Naive thymus-derived CD8-positive, alpha-beta T cell (primary cell): ENCODE measurements at regions not wholly inside any gene's neighbourhood (a gene's known extent, or its start where the extent isn't known, plus 50 kb on each side); places are given as distances from the start of the nearest gene placed in this dataset.
"Not testable (repeated sequence)": the region's sequence is repeated elsewhere in the genome, so short reads cannot be mapped to it uniquely, and the experiment has no call there.

ENCODE experiments used
- ATAC-seq, 2 donors: fragments of 150-1000 bp; cut with Tn5 transposase in 1 of 2; sonication (Bioruptor Pico), chemical (Tn5 transposase) in 1 of 2; 1 replicate in 1 of 2; 2 replicates in 1 of 2; pipeline ENCODE4 v1.10.0; 2021; ENCODE audit warnings: mild to moderate bottlenecking in 2 of 2, moderate library complexity in 2 of 2
- POLR2A ChIA-PET: fragments of 350-600 bp; sonication (Branson Sonifier 250); formaldehyde crosslinking; loops from one replicate; lab custom pipeline; 2021; ENCODE audit warnings: antibody characterized with exemption; lab: Charles Lee
- DNase-seq, 10 donors: peaks; one replicate each; pipeline versions ENCODE4 v3.0.0 to v3.0.0-alpha.2; 2020 to 2022
- H3K27ac Mint-ChIP-seq, 10 donors: one replicate each; pipeline ENCODE4 v1.8.0; 2020 to 2022; ENCODE audit warnings: mild to moderate bottlenecking in 10 of 10, mixed read lengths in 10 of 10, moderate library complexity in 4 of 10, inconsistent platforms in 1 of 10
- H3K27me3 Mint-ChIP-seq, 5 donors: one replicate each; pipeline ENCODE4 v1.8.0; 2021 to 2022; ENCODE audit warnings: mixed read lengths in 5 of 5
- H3K36me3 Mint-ChIP-seq, 3 donors: one replicate each; pipeline ENCODE4 v1.8.0; 2020 to 2022; ENCODE audit warnings: mixed read lengths in 3 of 3, mild to moderate bottlenecking in 2 of 3, inconsistent platforms in 1 of 3
- H3K4me1 Mint-ChIP-seq, 4 donors: one replicate each; pipeline ENCODE4 v1.8.0; 2021 to 2022; ENCODE audit warnings: mixed read lengths in 4 of 4
- H3K4me3 Mint-ChIP-seq, 10 donors: one replicate each; pipeline ENCODE4 v1.8.0; 2020 to 2022; ENCODE audit warnings: mild to moderate bottlenecking in 10 of 10, mixed read lengths in 10 of 10, moderate library complexity in 6 of 10, inconsistent platforms in 1 of 10
- H3K9me3 Mint-ChIP-seq, 9 donors: one replicate each; pipeline ENCODE4 v1.8.0; 2020 to 2022; ENCODE audit warnings: mixed read lengths in 9 of 9, mild to moderate bottlenecking in 3 of 9, inconsistent platforms in 1 of 9, moderate library complexity in 1 of 9

- H3K4me3 Mint-ChIP-seq, result no peak overlapping the region
- H3K27me3 Mint-ChIP-seq, result peaks cover 0 to 2% (median 0%) of the 10 kb centered on the region in 5 donors
- H3K4me1 Mint-ChIP-seq, result no peaks in the 10 kb centered on the region
- ATAC-seq (no peak), DNase-seq (no peak)
- peaks cover 13 to 39% (median 25%) of the 10 kb centered on the region in 9 donors for H3K9me3 Mint-ChIP-seq
- no peak overlapping the region for H3K27ac Mint-ChIP-seq
- POLR2A ChIA-PET, result no interaction called here
- H3K36me3 Mint-ChIP-seq, result peaks cover 0 to 4% (median 2%) of the 10 kb centered on the region in 3 donors
Observed at GRCh38 chr1:164165466-164165865, 393.5 kb upstream of the PBX1 start.

DNA sequence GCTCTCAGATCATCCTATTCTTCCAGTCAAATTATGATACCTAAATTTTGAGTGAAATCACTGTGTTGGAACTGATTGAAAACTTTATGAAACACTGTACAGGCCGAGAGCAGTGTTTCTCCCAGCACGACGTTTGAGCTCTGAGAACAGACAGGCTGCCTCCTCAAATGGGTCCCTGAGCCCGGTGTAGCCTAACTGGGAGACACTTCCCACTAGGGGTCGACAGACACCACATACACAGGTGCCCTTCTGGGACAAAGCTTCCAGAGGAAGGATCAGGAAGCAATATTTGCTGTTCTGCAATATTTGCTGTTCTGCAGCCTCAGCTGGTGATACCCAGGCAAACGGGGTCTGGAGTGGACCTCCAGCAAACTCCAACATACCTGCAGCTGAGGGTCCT lies 392.5 kb upstream of the PBX1 start:
- H3K27me3 Mint-ChIP-seq, H3K4me3 Mint-ChIP-seq, H3K36me3 Mint-ChIP-seq, H3K27ac Mint-ChIP-seq, ATAC-seq, POLR2A ChIA-PET, H3K4me1 Mint-ChIP-seq, DNase-seq: not testable (repeated sequence)
- H3K9me3 Mint-ChIP-seq, result peaks cover 7 to 45% (median 24%) of the 10 kb centered on the region in 9 donors

DNA sequence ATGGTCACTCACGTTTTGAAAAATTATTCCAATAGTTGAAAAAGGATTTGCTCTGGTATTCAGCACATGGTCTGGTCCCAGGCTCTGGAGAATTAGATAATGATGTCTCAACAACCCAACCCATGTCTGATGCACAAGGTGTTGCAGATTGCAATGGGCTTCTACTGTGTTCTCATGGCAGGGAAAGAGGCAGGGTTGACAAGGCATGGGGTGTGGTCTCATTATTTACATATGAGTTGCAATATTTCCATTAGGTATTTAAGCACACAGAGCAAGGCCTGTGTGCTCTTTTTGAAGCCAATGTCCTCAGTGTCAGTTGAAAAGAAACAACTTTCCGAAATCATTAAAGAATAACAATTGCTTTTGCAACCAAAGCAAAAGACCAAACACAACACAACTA lies 381.9 kb upstream of the PBX1 start:
- POLR2A ChIA-PET, result no interaction called here
- DNase-seq, result no peak
- H3K4me1 Mint-ChIP-seq, result no peaks in the 10 kb centered on the region
- no peaks in the 10 kb centered on the region for H3K27me3 Mint-ChIP-seq
- ATAC-seq, result no peak
- no peak overlapping the region for H3K27ac Mint-ChIP-seq
- H3K9me3 Mint-ChIP-seq, result peaks cover 4 to 37% (median 12%) of the 10 kb centered on the region in 9 donors
- H3K36me3 Mint-ChIP-seq, result no peaks in the 10 kb centered on the region
- no peak overlapping the region for H3K4me3 Mint-ChIP-seq

GRCh38 chr1:164180824-164181223 lies 378.2 kb upstream of the PBX1 start:
- no peaks in the 10 kb centered on the region for H3K36me3 Mint-ChIP-seq
- H3K27ac Mint-ChIP-seq, result no peak overlapping the region
- no peaks in the 10 kb centered on the region for H3K27me3 Mint-ChIP-seq
- no peak overlapping the region for H3K4me3 Mint-ChIP-seq
- H3K4me1 Mint-ChIP-seq, result no peaks in the 10 kb centered on the region
- no peak for DNase-seq
- H3K9me3 Mint-ChIP-seq, result peaks cover 0 to 39% (median 11%) of the 10 kb centered on the region in 9 donors
- no peak for ATAC-seq
- POLR2A ChIA-PET, result no interaction called here

- no peak for ATAC-seq
- Mint-ChIP-seq H3K4me3 (no peak overlapping the region), H3K9me3 (peaks cover 0 to 42% (median 11%) of the 10 kb centered on the region in 9 donors), H3K27ac (no peak overlapping the region), H3K4me1 (no peaks in the 10 kb centered on the region), H3K36me3 (no peaks in the 10 kb centered on the region), H3K27me3 (no peaks in the 10 kb centered on the region)
- POLR2A ChIA-PET, result no interaction called here
- DNase-seq, result no peak
Observed at GRCh38 chr1:164183854-164184635, 374.9 kb upstream of the PBX1 start.

DNA sequence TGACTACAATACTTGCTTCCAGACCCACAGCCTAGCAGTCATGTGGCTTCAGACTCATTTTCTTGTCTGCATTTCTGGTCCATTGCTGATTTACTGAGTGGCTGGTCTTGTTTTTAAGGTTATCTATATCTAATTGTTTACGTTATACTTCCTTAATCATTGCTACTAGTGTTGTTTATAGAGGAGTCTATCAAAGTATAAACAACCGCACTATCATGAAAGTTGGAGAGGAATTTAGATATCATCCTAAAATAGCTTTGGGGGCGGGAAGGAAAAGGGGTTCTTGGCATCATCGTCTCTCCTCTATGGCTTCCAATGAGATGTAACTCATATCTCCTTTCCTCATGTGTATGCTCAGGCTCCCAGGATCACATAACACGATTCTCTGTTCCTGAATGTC lies 372.1 kb upstream of the PBX1 start:
- H3K4me3 Mint-ChIP-seq, result no peak overlapping the region
- H3K27ac Mint-ChIP-seq, result no peak overlapping the region
- H3K9me3 Mint-ChIP-seq, result peaks cover 0 to 28% (median 9%) of the 10 kb centered on the region in 9 donors
- POLR2A ChIA-PET, result no interaction called here
- H3K4me1 Mint-ChIP-seq, result no peaks in the 10 kb centered on the region
- H3K36me3 Mint-ChIP-seq, result peaks cover 0 to under 1% (median 0%) of the 10 kb centered on the region in 3 donors
- no peaks in the 10 kb centered on the region for H3K27me3 Mint-ChIP-seq
- DNase-seq, result no peak
- no peak for ATAC-seq

DNA sequence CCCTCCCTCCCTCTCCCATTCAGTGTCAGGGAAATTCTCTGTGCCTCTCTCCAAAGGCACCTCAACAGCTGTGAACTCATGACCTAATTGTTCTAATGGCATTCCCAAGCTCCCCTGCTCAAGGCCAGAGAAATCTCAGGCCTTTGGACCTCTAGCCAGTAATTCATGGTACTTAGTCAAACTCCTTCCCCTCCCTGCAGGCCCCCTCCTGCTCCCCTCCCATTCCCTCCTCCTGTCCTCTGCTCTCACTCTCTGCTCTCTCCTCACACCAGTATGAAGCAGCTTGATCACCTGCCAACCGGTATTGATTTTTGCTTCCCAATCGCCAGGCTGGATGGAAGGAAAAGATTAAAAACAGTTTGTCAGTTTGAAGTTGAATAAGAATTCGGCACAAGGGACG lies 370.5 kb upstream of the PBX1 start:
- POLR2A ChIA-PET, result no interaction called here
- no peak for ATAC-seq
- no peaks in the 10 kb centered on the region for H3K4me1 Mint-ChIP-seq

GRCh38 chr1:164191191-164191590 lies 367.8 kb upstream of the PBX1 start:
- Mint-ChIP-seq H3K27ac (no peak overlapping the region), H3K9me3 (peaks cover 0 to 34% (median 16%) of the 10 kb centered on the region in 9 donors), H3K4me3 (no peak overlapping the region), H3K4me1 (no peaks in the 10 kb centered on the region), H3K36me3 (peaks cover 0 to 3% (median 0%) of the 10 kb centered on the region in 3 donors), H3K27me3 (no peaks in the 10 kb centered on the region)
- DNase-seq, result no peak
- ATAC-seq, result no peak
- POLR2A ChIA-PET, result no interaction called here

More for the DNA sequence above, 370.5 kb upstream of the PBX1 start:
- Mint-ChIP-seq H3K4me3 (no peak overlapping the region), H3K36me3 (peaks cover 0 to 3% (median 0%) of the 10 kb centered on the region in 3 donors), H3K9me3 (peaks cover 0 to 40% (median 12%) of the 10 kb centered on the region in 9 donors), H3K27ac (no peak overlapping the region), H3K27me3 (no peaks in the 10 kb centered on the region)
- no peak for DNase-seq

GRCh38 chr1:164210211-164210739 lies 348.7 kb upstream of the PBX1 start:
- no peak overlapping the region for H3K4me3 Mint-ChIP-seq
- POLR2A ChIA-PET, result no interaction called here
- no peaks in the 10 kb centered on the region for H3K4me1 Mint-ChIP-seq
- DNase-seq, result no peak
- ATAC-seq, result no peak
- peaks cover 0 to 10% (median 2%) of the 10 kb centered on the region in 9 donors for H3K9me3 Mint-ChIP-seq
- no peak overlapping the region for H3K27ac Mint-ChIP-seq
- H3K36me3 Mint-ChIP-seq, result peaks cover 0 to 1% (median 0%) of the 10 kb centered on the region in 3 donors
- no peaks in the 10 kb centered on the region for H3K27me3 Mint-ChIP-seq

- no peaks in the 10 kb centered on the region for H3K36me3 Mint-ChIP-seq
- H3K27ac Mint-ChIP-seq, result no peak overlapping the region
- POLR2A ChIA-PET, result no interaction called here
- H3K27me3 Mint-ChIP-seq, result no peaks in the 10 kb centered on the region
- H3K4me3 Mint-ChIP-seq, result no peak overlapping the region
- H3K4me1 Mint-ChIP-seq, result peaks cover 0 to 1% (median 0%) of the 10 kb centered on the region in 4 donors
- no peak for ATAC-seq
- no peak for DNase-seq
- H3K9me3 Mint-ChIP-seq, result peaks cover 3 to 25% (median 10%) of the 10 kb centered on the region in 9 donors
Observed at GRCh38 chr1:164223378-164223777, 335.6 kb upstream of the PBX1 start.

DNA sequence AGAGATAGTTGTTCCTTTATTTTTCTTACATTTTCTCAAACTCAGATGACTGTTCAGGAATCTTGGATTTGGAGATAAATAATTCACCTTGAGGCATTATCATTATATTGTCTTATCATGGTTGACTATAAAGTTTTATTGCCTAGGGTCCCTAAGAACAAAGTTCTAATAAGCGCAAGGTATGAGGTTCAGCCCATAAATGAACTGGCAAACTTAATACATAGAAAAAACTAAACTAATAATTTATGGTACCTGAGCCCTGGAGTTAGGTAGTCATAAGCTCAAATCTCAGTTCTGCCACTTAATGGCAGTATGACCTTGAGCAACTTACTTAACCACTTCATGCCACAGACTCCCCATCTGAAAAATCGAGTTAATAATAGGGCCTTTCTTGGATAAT lies 334.0 kb upstream of the PBX1 start:
- peaks cover 3 to 16% (median 10%) of the 10 kb centered on the region in 9 donors for H3K9me3 Mint-ChIP-seq

GRCh38 chr1:164226977-164227376 lies 332.0 kb upstream of the PBX1 start:
- no peaks in the 10 kb centered on the region for H3K4me1 Mint-ChIP-seq
- ATAC-seq (no peak), DNase-seq (no peak)
- POLR2A ChIA-PET, result no interaction called here
- H3K36me3 Mint-ChIP-seq, result no peaks in the 10 kb centered on the region
- no peak overlapping the region for H3K4me3 Mint-ChIP-seq
- no peaks in the 10 kb centered on the region for H3K27me3 Mint-ChIP-seq
- peaks cover 4 to 20% (median 13%) of the 10 kb centered on the region in 9 donors for H3K9me3 Mint-ChIP-seq
- no peak overlapping the region for H3K27ac Mint-ChIP-seq

More for the DNA sequence above, 334.0 kb upstream of the PBX1 start:
- DNase-seq (no peak), ATAC-seq (no peak)
- Mint-ChIP-seq H3K27ac (no peak overlapping the region), H3K4me1 (no peaks in the 10 kb centered on the region), H3K36me3 (no peaks in the 10 kb centered on the region), H3K4me3 (no peak overlapping the region), H3K27me3 (no peaks in the 10 kb centered on the region)
- POLR2A ChIA-PET, result no interaction called here

GRCh38 chr1:164228928-164229327 lies 330.1 kb upstream of the PBX1 start:
- H3K36me3 Mint-ChIP-seq, result no peaks in the 10 kb centered on the region
- H3K27me3 Mint-ChIP-seq, result no peaks in the 10 kb centered on the region
- DNase-seq, result no peak
- no peak overlapping the region for H3K27ac Mint-ChIP-seq
- POLR2A ChIA-PET, result no interaction called here
- peaks cover 0 to 19% (median 6%) of the 10 kb centered on the region in 9 donors for H3K9me3 Mint-ChIP-seq
- no peak overlapping the region for H3K4me3 Mint-ChIP-seq
- no peak for ATAC-seq
- H3K4me1 Mint-ChIP-seq, result no peaks in the 10 kb centered on the region
